H1 (cell line): ENCODE measurements at regions not wholly inside any gene's neighbourhood (a gene's known extent, or its start where the extent isn't known, plus 50 kb on each side); places are given as distances from the start of the nearest gene placed in this dataset.

Experiments used
- CTCF ChIA-PET: fragments of 300-600 bp; sonication (Branson Sonifier 250); formaldehyde crosslinking; loops from one replicate; lab custom pipeline; 2021; ENCODE audit not compliant: partially characterized antibody; lab: Charles Lee
- POLR2A ChIA-PET: fragments of 300-600 bp; sonication (Branson Sonifier 250); formaldehyde crosslinking; loops from one replicate; lab custom pipeline; 2021; ENCODE audit warnings: inconsistent platforms; ENCODE audit not compliant: partially characterized antibody; lab: Charles Lee
- DNase-seq, 2 experiments: peaks; one replicate each; pipeline versions ENCODE4 v3.0.0 to v3.0.0-alpha.2; 2010 to 2022; ENCODE audit warnings: low spot score in 2 of 2, low read depth in 1 of 2, mixed read lengths in 1 of 2
- FAIRE-seq: peaks from 2 replicates; lab custom pipeline; 2011; peaks lifted over from hg19 to GRCh38; lab: Jason Lieb, UNC
- H2AFZ ChIP-seq: 2 replicates; pipeline ENCODE4 v1.8.1; 2012; ENCODE audit warnings: low read length, inconsistent platforms
- H2AK5ac ChIP-seq: 2 replicates; pipeline ENCODE4 v1.6.1; 2013; ENCODE audit warnings: low read depth, low read length
- H2BK120ac ChIP-seq: replicated peaks from 2 replicates; pipeline ENCODE3; 2013; ENCODE audit warnings: low read depth, low read length, inconsistent platforms
- H2BK12ac ChIP-seq: 2 replicates; pipeline ENCODE4 v1.6.1; 2013; ENCODE audit warnings: low read depth, low read length
- H2BK15ac ChIP-seq: 2 replicates; pipeline ENCODE4 v1.6.1; 2013; ENCODE audit warnings: low read length
- H2BK20ac ChIP-seq: 2 replicates; pipeline ENCODE4 v1.6.1; 2013; ENCODE audit warnings: low read length
- H2BK5ac ChIP-seq: 2 replicates; pipeline ENCODE4 v1.6.1; 2013; ENCODE audit warnings: low read depth, low read length
- H3K14ac ChIP-seq: 2 replicates; pipeline ENCODE4 v1.6.1; 2013; ENCODE audit warnings: inconsistent platforms; ENCODE audit not compliant: insufficient read length
- H3K18ac ChIP-seq: 2 replicates; pipeline ENCODE4 v1.6.1; 2013; ENCODE audit warnings: low read length; ENCODE audit errors: extremely low read depth
- H3K23ac ChIP-seq: 2 replicates; pipeline ENCODE4 v1.6.1; 2013; ENCODE audit warnings: inconsistent platforms; ENCODE audit not compliant: insufficient read length
- H3K23me2 ChIP-seq: 2 replicates; pipeline ENCODE4 v1.6.1; 2013; ENCODE audit warnings: low read depth, low read length
- H3K27ac ChIP-seq: 2 replicates; pipeline ENCODE4 v1.6.1; 2011; ENCODE audit warnings: low read depth, low read length, inconsistent platforms
- H3K27me3 ChIP-seq, 4 experiments: replicated peaks in 1 of 4; 1 replicate in 1 of 4; 2 replicates in 3 of 4; pipeline versions ENCODE4 v1.6.1 to v1.8.1; 2011 to 2013; ENCODE audit warnings: low read length in 3 of 4, mild to moderate bottlenecking in 3 of 4, inconsistent platforms in 2 of 4, mixed read lengths in 2 of 4, moderate library complexity in 1 of 4; ENCODE audit not compliant: control insufficient read depth in 3 of 4, insufficient read depth in 3 of 4; ENCODE audit errors: extremely low read depth in 1 of 4
- H3K36me3 ChIP-seq, 4 experiments: 2 replicates each; pipeline versions ENCODE4 v1.6.1 to v1.8.1; 2011 to 2013; ENCODE audit warnings: mild to moderate bottlenecking in 4 of 4, low read length in 3 of 4, moderate library complexity in 2 of 4, control low read depth in 1 of 4, inconsistent platforms in 1 of 4; ENCODE audit not compliant: insufficient read depth in 4 of 4, control insufficient read depth in 2 of 4
- H3K4ac ChIP-seq: replicated peaks from 2 replicates; pipeline ENCODE3; 2013; ENCODE audit warnings: low read length, low read depth, mixed read lengths, inconsistent platforms; ENCODE audit not compliant: insufficient read length
- H3K4me1 ChIP-seq, 4 experiments: replicated peaks in 1 of 4; 1 replicate in 1 of 4; 2 replicates in 3 of 4; pipeline versions ENCODE4 v1.6.1 to v1.8.1; 2011 to 2013; ENCODE audit warnings: low read length in 3 of 4, inconsistent platforms in 2 of 4, mixed read lengths in 1 of 4; ENCODE audit not compliant: insufficient read depth in 4 of 4, control insufficient read depth in 3 of 4
- H3K4me2 ChIP-seq, 2 experiments: 2 replicates each; pipeline versions ENCODE4 v1.6.1 to v1.8.1; 2011 to 2013; ENCODE audit warnings: low read depth in 2 of 2, low read length in 2 of 2, control low read depth in 1 of 2, inconsistent platforms in 1 of 2, mild to moderate bottlenecking in 1 of 2; ENCODE audit not compliant: insufficient read depth in 1 of 2
- H3K4me3 ChIP-seq, 4 experiments: fragments of 200-600, 300-600 bp in 1 of 4; sonication (generic), shearing (Covaris generic), sonication (Bioruptor Twin) in 1 of 4; 2 replicates each; pipeline versions ENCODE4 v1.5.1 to v1.8.1; 2011 to 2016; ENCODE audit warnings: low read length in 4 of 4, low read depth in 3 of 4, control low read depth in 2 of 4, inconsistent platforms in 2 of 4, mild to moderate bottlenecking in 2 of 4, mixed read lengths in 1 of 4, moderate library complexity in 1 of 4; ENCODE audit not compliant: insufficient read depth in 2 of 4; ENCODE audit errors: extremely low read depth in 1 of 4
- H3K56ac ChIP-seq: replicated peaks from 2 replicates; pipeline ENCODE3; 2013; ENCODE audit warnings: low read depth, mild to moderate bottlenecking, mixed read lengths, low read length, inconsistent platforms; ENCODE audit not compliant: insufficient read length
- H3K79me1 ChIP-seq: 2 replicates; pipeline ENCODE4 v1.6.1; 2013; ENCODE audit warnings: low read depth, low read length, control low read depth
- H3K79me2 ChIP-seq, 2 experiments: 2 replicates each; pipeline versions ENCODE4 v1.6.1 to v1.8.1; 2012 to 2013; ENCODE audit warnings: low read length in 2 of 2, mild to moderate bottlenecking in 2 of 2, inconsistent platforms in 1 of 2; ENCODE audit not compliant: insufficient read depth in 2 of 2, control insufficient read depth in 1 of 2
- H3K9ac ChIP-seq, 4 experiments: replicated peaks in 1 of 4; 1 replicate in 1 of 4; 2 replicates in 3 of 4; pipeline versions ENCODE4 v1.6.1 to v1.8.1; 2011 to 2013; ENCODE audit warnings: low read depth in 3 of 4, low read length in 3 of 4, control low read depth in 2 of 4, mild to moderate bottlenecking in 2 of 4, moderate library complexity in 2 of 4, inconsistent platforms in 1 of 4; ENCODE audit errors: extremely low read depth in 1 of 4
- H3K9me3 ChIP-seq, 2 experiments: 2 replicates each; pipeline versions ENCODE4 v1.6.1 to v1.8.1; 2012 to 2013; ENCODE audit warnings: mild to moderate bottlenecking in 2 of 2, moderate library complexity in 2 of 2, control low read depth in 1 of 2, inconsistent platforms in 1 of 2, low read depth in 1 of 2, low read length in 1 of 2, mixed read lengths in 1 of 2; ENCODE audit not compliant: insufficient read depth in 2 of 2
- H4K20me1 ChIP-seq, 2 experiments: replicated peaks in 1 of 2; 2 replicates each; pipeline versions ENCODE3 to v1.8.1; 2011 to 2013; ENCODE audit warnings: inconsistent platforms in 2 of 2, low read length in 2 of 2, mild to moderate bottlenecking in 1 of 2; ENCODE audit not compliant: insufficient read depth in 2 of 2, control insufficient read depth in 1 of 2
- H4K5ac ChIP-seq: 2 replicates; pipeline ENCODE4 v1.6.1; 2013; ENCODE audit warnings: low read length, low read depth, mixed read lengths, inconsistent platforms; ENCODE audit not compliant: insufficient read length
- H4K8ac ChIP-seq: 2 replicates; pipeline ENCODE4 v1.8.0; 2013; ENCODE audit warnings: mild to moderate bottlenecking, moderate library complexity, low read length, inconsistent platforms; ENCODE audit not compliant: insufficient read depth; ENCODE audit errors: extremely low read depth
- H4K91ac ChIP-seq: replicated peaks from 2 replicates; pipeline ENCODE3; 2013; ENCODE audit warnings: low read length, mixed read lengths, inconsistent platforms; ENCODE audit not compliant: insufficient read length
- ATF3 ChIP-seq: IDR thresholded peaks from 2 replicates; pipeline ENCODE4 v1.6.1; 2011; ENCODE audit warnings: low read depth, mild to moderate bottlenecking, low read length; ENCODE audit not compliant: insufficient read depth
- CEBPB ChIP-seq: IDR thresholded peaks from 2 replicates; pipeline ENCODE4 v1.6.1; 2012; ENCODE audit warnings: low read depth, low read length
- E2F6 ChIP-seq: IDR thresholded peaks from 2 replicates; pipeline ENCODE4 v1.6.1; 2012; ENCODE audit warnings: inconsistent platforms
- GTF2F1 ChIP-seq: IDR thresholded peaks from 2 replicates; pipeline ENCODE4 v1.6.1; 2012; ENCODE audit warnings: low read depth, low read length, improper control_type of control experiment, borderline replicate concordance
- HDAC2 ChIP-seq, 2 experiments: fragments of 300-600 bp in 1 of 2; sonication (generic) in 1 of 2; IDR thresholded peaks; 2 replicates each; pipeline ENCODE4 v1.6.1; 2011 to 2012; ENCODE audit warnings: low read depth in 2 of 2, low read length in 2 of 2, mild to moderate bottlenecking in 2 of 2, moderate library complexity in 2 of 2, borderline replicate concordance in 1 of 2, inconsistent platforms in 1 of 2
- RAD21 ChIP-seq, 2 experiments: IDR thresholded peaks in 1 of 2; conservative IDR thresholded peaks in 1 of 2; 2 replicates each; pipeline ENCODE4 v1.6.1; 2011; ENCODE audit warnings: low read depth in 2 of 2, low read length in 2 of 2, improper control_type of control experiment in 1 of 2, inconsistent platforms in 1 of 2, mild to moderate bottlenecking in 1 of 2, moderate library complexity in 1 of 2
- RBBP5 ChIP-seq: IDR thresholded peaks from 2 replicates; pipeline ENCODE4 v1.7.1; 2012; ENCODE audit warnings: low read depth, mild to moderate bottlenecking, inconsistent platforms, low read length, moderate library complexity, borderline replicate concordance
- RXRA ChIP-seq: IDR thresholded peaks from 2 replicates; pipeline ENCODE4 v1.6.1; 2011; ENCODE audit warnings: low read depth, mild to moderate bottlenecking, low read length, moderate library complexity; ENCODE audit not compliant: insufficient read depth
- SUZ12 ChIP-seq: fragments of 200-600 bp; sonication (generic); IDR thresholded peaks from 2 replicates; pipeline ENCODE4 v1.6.1; 2012; ENCODE audit warnings: mild to moderate bottlenecking, inconsistent platforms, low read length, moderate library complexity, mixed read lengths
- TAF1 ChIP-seq: IDR thresholded peaks from 2 replicates; pipeline ENCODE4 v1.6.1; 2011; ENCODE audit warnings: mild to moderate bottlenecking, low read depth, low read length
- USF2 ChIP-seq: IDR thresholded peaks from 2 replicates; pipeline ENCODE4 v1.6.1; 2011; ENCODE audit warnings: low read length, improper control_type of control experiment
- YY1 ChIP-seq: IDR thresholded peaks from 2 replicates; pipeline ENCODE4 v1.6.1; 2011; ENCODE audit warnings: low read depth, mild to moderate bottlenecking, low read length
- WGBS, 2 experiments: shearing (Covaris generic) in 1 of 2; methylation state at CpG; one replicate each; pipeline versions ENCODE4 v1.1.6 to v1.1.7; 2013 to 2015; ENCODE audit warnings: low lambda C conversion rate in 2 of 2, mixed read lengths in 2 of 2, inconsistent platforms in 1 of 2, low coverage in 1 of 2, missing lambda C conversion rate in 1 of 2; ENCODE audit not compliant: insufficient replicate concordance in 2 of 2, insufficient coverage in 1 of 2, insufficient read length in 1 of 2; ENCODE audit errors: extremely low coverage in 1 of 2, missing lambda C conversion rate in 1 of 2; 5-methylcytosine and 5-hydroxymethylcytosine counted together

- H2BK20ac ChIP-seq: no peak overlapping the region
- no peak overlapping the region for H3K56ac ChIP-seq
- H3K79me2 ChIP-seq: no peaks in the 10 kb centered on the region
- ChIA-PET POLR2A (no interaction called here), CTCF (interaction anchor here (0.6 to 1.0 kb wide), 3 partner anchors 33 to 329 kb away, joined by 3 read pairs; no protein-coding TSS in a partner anchor)
- H4K5ac ChIP-seq: no peak overlapping the region
- DNase-seq: no peak
- H2BK15ac ChIP-seq: no peak overlapping the region
- no peak overlapping the region for H3K4me2 ChIP-seq
- no peak overlapping the region for H4K91ac ChIP-seq
- H2BK12ac ChIP-seq: no peak overlapping the region
- no peak overlapping the region for H2BK120ac ChIP-seq
- FAIRE-seq: no peak
- H2AK5ac ChIP-seq: no peak overlapping the region
- H3K4me1 ChIP-seq: no peaks in the 10 kb centered on the region
- H3K4me3 ChIP-seq: no peak overlapping the region
- H3K9ac ChIP-seq: no peak overlapping the region
- no peak overlapping the region for H3K14ac ChIP-seq
- no peaks in the 10 kb centered on the region for H3K9me3 ChIP-seq
- no peaks in the 10 kb centered on the region for H3K79me1 ChIP-seq
- no peak overlapping the region for H3K27ac ChIP-seq
- no peak overlapping the region for H2AFZ ChIP-seq
- no peaks in the 10 kb centered on the region for H3K23me2 ChIP-seq
- H3K36me3 ChIP-seq: no peaks in the 10 kb centered on the region
- no peak overlapping the region for H4K8ac ChIP-seq
- no peak overlapping the region for H2BK5ac ChIP-seq
- no peak overlapping the region for H3K4ac ChIP-seq
- H3K27me3 ChIP-seq: no peaks in the 10 kb centered on the region
- H3K23ac ChIP-seq: no peak overlapping the region
- 86% methylated on average over 3 of the region's 3 CpGs; no CpG with 5 or more reads in 1 of the 2 experiments for WGBS, 2 experiments
- H4K20me1 ChIP-seq: no peaks in the 10 kb centered on the region
- no peak overlapping the region for H3K18ac ChIP-seq
- TF ChIP-seq SUZ12 (no peak), RXRA (no peak), CEBPB (no peak), RBBP5 (no peak), ATF3 (no peak), GTF2F1 (no peak), TAF1 (no peak), RAD21 (IDR thresholded peaks at IDR 0.05 in 1 of 2, conservative IDR thresholded peaks at IDR 0.05 in 1 of 2; ENCODE audit: low read depth in 2 of 2, low read length in 2 of 2) (no peak), HDAC2 (IDR thresholded peaks at IDR 0.05; ENCODE audit: borderline replicate concordance in 1 of 2, low read depth in 2 of 2, low read length in 2 of 2) (no peak), YY1 (no peak), E2F6 (no peak), USF2 (no peak)
Observed at GRCh38 chr20:6994452-6994851, 227.0 kb downstream of the BMP2 start.
